PC-9 (cell line): ENCODE measurements at regions not wholly inside any gene's neighbourhood (a gene's known extent, or its start where the extent isn't known, plus 50 kb on each side); places are given as distances from the start of the nearest gene placed in this dataset.

Experiments used
- BruUV-seq: library from RNA; stranded (reverse); fragments of 400-500 nt; replicated peaks from 2 replicates; lab custom pipeline; 2021; lab: Mats Ljungman, UMichigan
- CTCF ChIA-PET: fragments of 300-600 bp; sonication (Branson Sonifier 250); formaldehyde crosslinking; loops from one replicate; lab custom pipeline; 2022; ENCODE audit warnings: antibody characterized with exemption; lab: Charles Lee
- POLR2A ChIA-PET: fragments of 300-600 bp; sonication (Branson Sonifier 250); formaldehyde crosslinking; loops from one replicate; lab custom pipeline; 2022; ENCODE audit warnings: antibody characterized with exemption; ENCODE audit not compliant: unreplicated experiment; lab: Charles Lee
- DNase-seq, 2 experiments: peaks; one replicate each; pipeline versions ENCODE4 v3.0.0 to v3.0.0-alpha.2; 2015 to 2022; ENCODE audit warnings: mixed read lengths in 1 of 2
- H2AFZ ChIP-seq: fragments of 200-600 bp; sonication (generic); 2 replicates; pipeline ENCODE4 v1.8.1; 2017; ENCODE audit warnings: antibody characterized with exemption
- H3F3A ChIP-seq: fragments of 200-600 bp; sonication (generic); 2 replicates; pipeline ENCODE4 v1.8.1; 2017; ENCODE audit warnings: antibody characterized with exemption, mild to moderate bottlenecking, low read depth; ENCODE audit not compliant: insufficient read depth
- H3K27ac ChIP-seq: fragments of 200-600 bp; sonication (generic); 2 replicates; pipeline ENCODE4 v1.6.1; 2016; ENCODE audit warnings: mixed run types
- H3K27me3 ChIP-seq: fragments of 200-600 bp; sonication (generic); 2 replicates; pipeline ENCODE4 v1.6.1; 2016; ENCODE audit warnings: low read depth, mixed run types; ENCODE audit not compliant: insufficient read depth
- H3K36me3 ChIP-seq: fragments of 200-600 bp; sonication (generic); 2 replicates; pipeline ENCODE4 v1.6.1; 2016; ENCODE audit warnings: low read depth, mixed run types
- H3K4me1 ChIP-seq: fragments of 200-600 bp; sonication (generic); replicated peaks from 2 replicates; pipeline ENCODE4 v1.6.1; 2016; ENCODE audit warnings: mixed run types; ENCODE audit not compliant: insufficient read depth
- H3K4me2 ChIP-seq: fragments of 200-600 bp; sonication (generic); 2 replicates; pipeline ENCODE4 v1.6.1; 2017; ENCODE audit warnings: mixed run types
- H3K4me3 ChIP-seq: fragments of 200-600 bp; sonication (generic); 2 replicates; pipeline ENCODE4 v1.6.1; 2016; ENCODE audit warnings: mixed run types
- H3K79me2 ChIP-seq: fragments of 200-600 bp; sonication (generic); 2 replicates; pipeline ENCODE4 v1.6.1; 2017; ENCODE audit warnings: low read depth, mixed run types
- H3K9me2 ChIP-seq: fragments of 200-600 bp; sonication (generic); 2 replicates; pipeline ENCODE4 v1.8.1; 2017; ENCODE audit warnings: mild to moderate bottlenecking; ENCODE audit not compliant: insufficient read depth
- H3K9me3 ChIP-seq: fragments of 200-600 bp; sonication (generic); 2 replicates; pipeline ENCODE4 v1.8.1; 2016; ENCODE audit warnings: low read depth; ENCODE audit not compliant: insufficient read depth
- H4K20me1 ChIP-seq: fragments of 200-600 bp; sonication (generic); 2 replicates; pipeline ENCODE4 v1.8.1; 2017; ENCODE audit not compliant: insufficient read depth
- CTCF ChIP-seq: fragments of 200-600 bp; sonication (generic); conservative IDR thresholded peaks from 2 replicates; pipeline ENCODE4 v1.6.1; 2017; ENCODE audit warnings: mixed run types, antibody characterized with exemption, mild to moderate bottlenecking, moderate library complexity
- EZH2 ChIP-seq: fragments of 200-600 bp; sonication (generic); IDR thresholded peaks from 2 replicates; pipeline ENCODE4 v1.8.0; 2017; ENCODE audit warnings: antibody characterized with exemption, low read depth
- intact Hi-C: fragments of 100-400 bp; cut with micrococcal nuclease; formaldehyde crosslinking; loops from one replicate; pipeline ENCODE4 v1.10.0; 2022; ENCODE audit not compliant: unreplicated experiment

DNA sequence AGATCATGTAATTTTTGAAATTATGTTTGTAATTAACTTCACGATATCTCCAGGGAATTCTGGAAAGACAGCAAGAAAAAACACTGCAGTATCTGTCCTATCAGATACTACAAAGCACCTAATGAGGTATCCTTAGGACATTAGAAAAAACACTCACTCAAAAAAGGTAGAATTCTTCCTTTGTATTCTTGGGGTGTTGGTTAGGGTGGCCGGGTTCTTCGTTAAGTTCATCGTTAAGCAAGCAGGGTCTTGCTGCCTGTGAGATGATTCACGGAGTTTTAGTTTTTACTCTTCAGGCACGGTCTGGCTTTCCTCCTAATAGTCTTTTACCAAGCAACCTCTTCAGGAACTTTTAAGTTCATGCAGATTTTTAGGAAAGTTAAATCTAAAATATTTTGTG, 91.4 kb upstream of the IRX4 start:
- Histone ChIP-seq H3K9me2 (no peaks in the 10 kb centered on the region), H4K20me1 (no peaks in the 10 kb centered on the region), H2AFZ (no peak overlapping the region), H3K9me3 (no peaks in the 10 kb centered on the region), H3K4me2 (no peak overlapping the region), H3F3A (no peaks in the 10 kb centered on the region), H3K79me2 (no peaks in the 10 kb centered on the region), H3K4me3 (no peak overlapping the region), H3K4me1 (no peaks in the 10 kb centered on the region), H3K36me3 (no peaks in the 10 kb centered on the region), H3K27me3 (peaks cover 77% of the 10 kb centered on the region), H3K27ac (no peak overlapping the region)
- BruUV-seq, result no TSS peak
- DNase-seq, result no peak
- CTCF ChIA-PET, result no interaction called here
- POLR2A ChIA-PET, result no interaction called here
- intact Hi-C loops, result no loop called here
- TF ChIP-seq EZH2, result no peak
- no peak for TF ChIP-seq CTCF

DNA sequence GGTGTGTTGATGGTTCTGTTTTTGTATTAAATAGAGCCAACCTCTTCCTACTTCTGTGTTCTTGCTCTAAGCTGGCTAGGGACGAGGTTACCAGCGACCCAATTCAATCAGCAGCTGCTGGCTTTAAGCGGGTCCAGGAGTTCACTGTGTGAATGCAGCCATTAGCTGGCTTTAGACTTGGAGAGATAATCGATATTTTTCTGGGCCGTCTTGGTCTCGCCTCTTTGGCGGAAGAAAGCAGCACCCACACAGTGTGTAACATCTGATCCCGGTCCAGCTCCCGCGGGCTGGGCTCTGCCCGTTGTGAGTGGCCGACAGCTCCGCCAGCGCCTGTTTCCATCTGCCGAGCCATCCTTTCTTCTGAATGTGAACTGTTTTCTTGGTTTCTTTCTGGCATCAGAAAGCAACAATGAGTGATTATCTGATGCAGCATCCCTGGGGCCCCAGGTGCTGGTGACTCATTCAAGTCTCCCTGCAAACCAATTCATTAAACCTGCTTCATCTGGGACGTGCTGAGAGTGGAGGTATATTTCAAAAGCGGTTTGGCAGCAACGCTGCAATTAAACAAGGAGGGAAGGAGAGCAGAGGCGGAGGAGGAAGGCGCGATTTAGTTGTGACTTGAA, 90.8 kb upstream of the IRX4 start:
- H3K4me1 ChIP-seq, result no peaks in the 10 kb centered on the region
- ChIA-PET CTCF (no interaction called here), POLR2A (no interaction called here)
- peaks cover 71% of the 10 kb centered on the region for H3K27me3 ChIP-seq
- no peaks in the 10 kb centered on the region for H3K9me2 ChIP-seq
- no peak overlapping the region for H3K27ac ChIP-seq
- H2AFZ ChIP-seq, result no peak overlapping the region
- intact Hi-C loops, result no loop called here
- H3K9me3 ChIP-seq, result no peaks in the 10 kb centered on the region
- no peaks in the 10 kb centered on the region for H3K79me2 ChIP-seq
- no peak overlapping the region for H3K4me3 ChIP-seq
- H3F3A ChIP-seq, result no peaks in the 10 kb centered on the region
- BruUV-seq, result no TSS peak
- TF ChIP-seq EZH2 (no peak), CTCF (no peak)
- no peak overlapping the region for H3K4me2 ChIP-seq
- no peak for DNase-seq
- no peaks in the 10 kb centered on the region for H4K20me1 ChIP-seq
- no peaks in the 10 kb centered on the region for H3K36me3 ChIP-seq

DNA sequence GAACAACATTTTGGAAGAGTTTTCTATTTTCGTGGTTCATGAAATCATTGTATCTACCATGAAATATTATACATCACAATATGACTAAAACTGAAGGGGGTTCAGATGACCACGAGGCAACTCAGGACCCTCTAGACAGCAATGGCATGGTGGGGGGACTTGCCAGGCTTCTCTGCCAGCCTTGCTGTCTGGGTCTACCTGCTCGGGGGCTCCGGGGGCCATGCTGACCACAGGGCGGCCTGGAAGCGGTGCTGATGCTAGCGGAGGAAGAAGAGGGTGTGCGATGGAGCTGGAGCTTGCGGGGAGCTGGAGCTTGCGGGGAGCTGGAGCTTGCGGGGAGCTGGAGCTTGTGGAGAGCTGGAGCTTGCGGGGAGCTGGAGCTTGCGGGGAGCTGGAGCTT, 89.2 kb upstream of the IRX4 start:
- no peak for DNase-seq
- peaks cover 68% of the 10 kb centered on the region for H3K27me3 ChIP-seq
- H3F3A ChIP-seq, result no peaks in the 10 kb centered on the region
- POLR2A ChIA-PET, result no interaction called here
- H4K20me1 ChIP-seq, result no peaks in the 10 kb centered on the region
- H2AFZ ChIP-seq, result no peak overlapping the region
- H3K36me3 ChIP-seq, result no peaks in the 10 kb centered on the region
- CTCF ChIA-PET, result no interaction called here
- no peaks in the 10 kb centered on the region for H3K9me3 ChIP-seq
- no peaks in the 10 kb centered on the region for H3K4me1 ChIP-seq
- no peak overlapping the region for H3K4me3 ChIP-seq
- intact Hi-C loops, result no loop called here
- TF ChIP-seq CTCF (no peak), EZH2 (no peak)
- no TSS peak for BruUV-seq
- H3K4me2 ChIP-seq, result no peak overlapping the region
- no peaks in the 10 kb centered on the region for H3K9me2 ChIP-seq
- no peaks in the 10 kb centered on the region for H3K79me2 ChIP-seq
- no peak overlapping the region for H3K27ac ChIP-seq
